D341Med (cell line): ENCODE measurements at regions not wholly inside any gene's neighbourhood (a gene's known extent, or its start where the extent isn't known, plus 50 kb on each side); places are given as distances from the start of the nearest gene placed in this dataset.
"Not testable (repeated sequence)": the region's sequence is repeated elsewhere in the genome, so short reads cannot be mapped to it uniquely, and the experiment has no call there.

Experiments
- DNase-seq: peaks from one replicate; pipeline ENCODE4 v3.0.0; 2012; ENCODE audit warnings: low spot score

- DNase-seq, result no peak
Observed at GRCh38 chr1:112818990-112819689, 104.0 kb upstream of the PPM1J start.

GRCh38 chr1:112817555-112818373 is 102.6 kb upstream of the PPM1J start:
- no peak for DNase-seq

DNA sequence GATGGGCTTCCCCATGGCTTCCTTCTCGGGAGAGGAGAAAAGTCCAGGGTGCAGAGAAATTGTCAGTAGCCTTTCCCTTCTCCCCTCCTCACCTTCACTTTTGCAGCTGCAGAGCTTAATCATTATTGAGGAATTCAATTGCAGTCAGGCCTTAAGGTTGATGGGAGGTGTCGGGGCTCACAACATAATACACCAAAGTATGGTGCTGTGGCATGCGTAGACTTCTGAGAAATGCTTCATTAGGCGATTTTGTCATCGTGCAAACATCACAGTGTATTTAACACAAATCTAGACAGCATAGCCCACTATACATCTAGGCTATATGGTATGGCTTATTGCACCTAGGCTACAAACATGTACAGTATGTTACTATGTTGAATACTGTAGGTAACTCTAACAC is 100.2 kb upstream of the PPM1J start:
- no peak for DNase-seq

- DNase-seq, result not testable (repeated sequence)
Observed at GRCh38 chr1:112814645-112815044, 99.5 kb upstream of the PPM1J start.

DNA sequence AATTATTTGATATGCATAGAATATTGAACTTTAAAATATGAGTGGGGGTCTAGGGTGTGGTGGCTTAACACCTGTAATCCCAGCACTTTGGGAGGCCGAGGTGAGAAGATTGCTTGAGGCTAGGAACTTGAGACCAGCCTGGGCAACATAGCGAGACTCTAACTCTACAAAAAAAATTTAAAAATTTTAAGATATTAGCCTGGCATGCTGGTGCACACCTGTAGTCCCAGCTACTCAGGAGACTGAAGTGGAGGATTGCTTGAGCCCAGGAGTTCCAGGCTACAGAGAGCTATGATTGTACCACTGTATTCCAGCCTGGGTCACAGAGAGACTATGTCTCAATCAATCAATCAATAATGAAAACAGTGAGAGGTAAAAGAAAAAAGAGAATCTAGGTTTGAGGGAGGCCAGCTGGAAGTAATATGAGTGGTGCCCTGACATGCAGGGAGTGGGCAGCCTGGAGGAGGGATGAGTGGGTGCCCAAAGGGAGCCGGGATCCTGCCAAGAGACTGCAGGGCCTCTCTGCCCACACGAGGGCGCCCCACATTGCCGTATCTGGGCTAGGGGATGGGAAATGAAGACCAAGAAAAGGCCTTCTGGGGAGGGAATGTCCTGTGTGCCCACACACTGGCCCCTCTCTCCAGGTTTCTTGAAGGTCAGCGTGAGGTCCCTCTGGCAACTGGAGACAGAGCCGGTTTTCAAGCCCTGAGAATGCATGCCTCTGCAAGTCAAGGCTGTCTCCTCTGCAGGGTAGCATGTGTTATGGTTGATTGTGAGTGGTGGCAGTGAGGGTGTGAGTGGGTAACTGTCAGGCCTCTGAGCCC is 93.9 kb upstream of the PPM1J start:
- peak; percentile 87 for DNase-seq

DNA sequence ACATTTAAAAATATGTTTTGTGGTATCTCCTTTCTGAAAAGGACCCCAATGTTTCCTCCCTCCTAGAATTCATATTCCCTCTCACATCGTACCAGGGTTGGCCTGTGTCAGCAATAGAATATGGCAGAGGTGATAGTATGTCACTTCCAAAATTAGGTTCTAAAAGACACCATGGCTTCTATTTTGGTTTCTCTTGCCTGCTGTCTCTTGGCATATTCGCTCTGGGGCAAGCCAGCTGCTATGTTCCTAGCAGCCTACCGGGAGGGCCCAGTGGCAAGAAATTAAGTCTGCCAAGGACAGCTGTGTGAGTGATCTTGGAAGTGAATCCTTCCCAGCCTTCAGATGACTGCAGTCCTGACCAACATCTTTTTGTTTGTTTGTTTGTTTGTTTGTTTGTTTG is 92.9 kb upstream of the PPM1J start:
- DNase-seq, result no peak

- DNase-seq, result no peak
Observed at GRCh38 chr1:112807117-112807516, 92.0 kb upstream of the PPM1J start.

- no peak for DNase-seq
Observed at GRCh38 chr1:112806090-112806642, 91.0 kb upstream of the PPM1J start.

GRCh38 chr1:112805155-112805853 is 90.2 kb upstream of the PPM1J start:
- DNase-seq, result no peak

DNA sequence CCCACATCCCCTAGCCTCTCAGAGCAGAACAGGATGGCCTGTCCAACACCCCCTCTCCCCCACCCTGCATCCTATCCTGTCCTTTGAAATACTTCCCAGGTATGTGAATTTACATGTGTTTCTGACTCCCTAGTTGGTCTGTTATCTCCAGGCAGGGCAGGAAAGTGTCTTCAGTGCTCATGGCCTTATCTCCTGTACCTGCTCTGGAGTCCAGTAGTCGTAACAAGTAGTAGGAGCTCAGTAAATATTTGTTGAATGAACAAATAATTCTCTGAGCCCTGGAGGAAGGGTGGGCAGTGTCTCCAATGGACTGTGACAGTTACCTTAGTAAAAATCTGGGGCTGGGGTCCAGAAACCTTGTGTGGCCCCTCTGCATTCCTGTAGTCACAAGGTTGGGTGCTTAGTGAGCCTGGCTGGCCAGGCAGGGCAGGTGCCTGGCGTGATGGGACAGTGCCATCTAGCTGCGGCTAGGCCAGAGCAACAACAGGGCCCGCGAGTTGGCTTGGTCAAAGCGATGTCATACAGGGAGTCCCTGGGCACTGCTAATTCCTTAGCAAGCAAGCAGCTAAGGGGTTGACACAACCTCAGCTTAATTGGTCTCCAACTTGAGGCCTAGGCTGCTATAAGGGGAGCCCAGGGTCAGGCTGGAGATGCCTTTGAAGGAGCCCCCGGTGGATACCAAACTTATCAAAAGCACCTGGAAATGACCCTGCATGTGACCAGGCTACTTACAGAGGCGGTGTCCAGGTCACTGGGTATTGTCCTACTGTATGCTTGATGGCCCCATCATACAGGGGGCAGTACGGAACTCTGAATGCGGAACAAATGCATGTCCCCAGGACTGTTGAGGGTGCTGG is 89.0 kb upstream of the PPM1J start:
- DNase-seq, result peak; percentile 88

DNA sequence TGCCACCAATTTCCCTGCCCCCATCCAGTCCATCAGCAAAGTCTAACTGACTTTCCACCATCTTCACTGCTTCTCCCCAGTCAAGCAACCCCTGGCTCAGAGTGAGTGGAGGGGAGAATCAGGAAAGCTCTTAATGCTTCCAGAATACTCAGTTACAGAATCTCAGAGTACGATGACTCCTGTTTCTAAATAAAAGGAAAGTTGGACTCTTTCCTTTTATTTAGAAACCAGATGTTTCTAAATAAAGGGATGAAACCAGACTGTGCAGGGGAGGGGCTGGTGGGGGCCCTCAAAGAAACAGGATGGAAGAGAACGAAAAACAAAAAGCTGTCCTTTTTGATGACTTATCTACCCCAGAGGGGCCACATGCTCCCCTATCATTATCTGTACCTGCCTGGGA is 85.2 kb upstream of the PPM1J start:
- DNase-seq, result no peak

- no peak for DNase-seq
Observed at GRCh38 chr1:112798292-112798691, 83.2 kb upstream of the PPM1J start.

- no peak for DNase-seq
Observed at GRCh38 chr1:112797224-112797623, 82.1 kb upstream of the PPM1J start.

DNA sequence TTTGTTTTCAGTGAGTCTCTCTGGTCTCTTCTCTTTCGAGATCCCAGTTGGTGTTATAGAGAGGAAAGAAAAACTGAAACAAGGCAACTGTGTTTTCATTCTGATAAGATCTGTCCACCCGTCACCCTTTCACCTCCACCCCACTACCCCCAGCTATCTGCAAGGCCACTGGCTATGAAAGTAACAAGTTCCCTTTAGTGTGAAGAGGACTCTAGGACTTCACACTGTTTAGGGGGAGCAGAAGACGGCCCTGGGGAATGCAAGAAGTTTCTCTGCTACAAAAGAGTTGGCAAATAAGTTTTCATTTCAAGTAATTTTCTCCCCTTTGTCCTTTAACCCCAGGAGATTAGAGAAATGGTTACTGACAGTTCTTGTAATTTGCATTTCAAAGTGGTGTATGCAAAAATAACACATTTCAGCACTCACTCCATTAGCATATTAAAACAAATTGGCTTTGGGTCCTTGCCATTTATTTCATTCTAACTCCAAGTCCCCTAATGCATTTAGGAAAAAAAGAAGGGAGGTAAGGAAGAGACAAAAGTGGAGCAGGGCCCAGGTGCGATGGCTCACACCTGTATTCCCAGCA is 79.6 kb upstream of the PPM1J start:
- DNase-seq, result no peak

GRCh38 chr1:112793631-112794565 is 78.8 kb upstream of the PPM1J start:
- no peak for DNase-seq

DNA sequence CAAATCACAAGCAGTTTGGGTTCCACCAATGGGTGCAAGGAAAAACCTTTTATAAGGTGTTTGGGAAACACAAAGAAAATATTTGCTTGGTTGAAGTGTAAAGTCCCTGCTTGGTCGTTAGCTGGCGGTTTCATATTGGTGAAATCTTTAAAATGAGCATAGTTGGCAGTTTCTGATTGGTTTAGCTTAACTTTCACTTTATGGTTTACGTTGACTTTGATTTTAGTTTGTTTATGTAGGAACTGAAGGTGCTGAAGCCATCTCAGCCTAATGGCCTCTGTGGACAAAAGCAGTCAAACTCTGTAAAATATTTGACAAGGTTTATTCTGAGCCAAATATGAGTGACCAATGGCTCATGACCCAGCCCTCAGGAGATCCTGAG is 76.6 kb upstream of the PPM1J start:
- DNase-seq, result no peak

GRCh38 chr1:112790920-112791722 is 76.0 kb upstream of the PPM1J start:
- DNase-seq, result peak; percentile 55

- no peak for DNase-seq
Observed at GRCh38 chr1:112788561-112788960, 73.4 kb upstream of the PPM1J start.
